ENCODE measurements at regions not wholly inside any gene's neighbourhood (a gene's known extent, or its start where the extent isn't known, plus 50 kb on each side); places are given as distances from the start of the nearest gene placed in this dataset.

DNA sequence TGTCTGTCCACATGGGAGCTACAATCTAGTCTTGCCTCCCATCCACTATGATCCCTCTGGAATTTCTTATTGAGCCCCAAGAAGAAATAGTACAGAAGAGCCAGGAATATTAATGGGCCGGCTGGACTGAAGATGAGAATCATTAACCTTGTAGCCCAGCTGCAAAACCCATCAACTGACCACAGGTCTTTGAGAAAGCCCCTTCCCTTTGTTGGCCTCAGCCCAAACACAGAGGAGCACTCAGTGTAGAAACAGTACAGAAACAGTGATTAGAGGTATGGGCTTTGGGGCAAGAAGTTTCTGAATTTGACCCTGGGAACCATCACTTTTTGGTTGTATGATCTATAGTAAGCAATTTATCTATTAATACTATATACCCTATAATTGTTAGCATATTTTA is 76.8 kb upstream of the RAB40AL start:
- no peak for DNase-seq
- H3K4me3 Mint-ChIP-seq = no peak overlapping the region
- no peaks in the 10 kb centered on the region for H3K27me3 Mint-ChIP-seq (ENCODE audit: insufficient read depth)
- TF ChIP-seq, protein P1, sequence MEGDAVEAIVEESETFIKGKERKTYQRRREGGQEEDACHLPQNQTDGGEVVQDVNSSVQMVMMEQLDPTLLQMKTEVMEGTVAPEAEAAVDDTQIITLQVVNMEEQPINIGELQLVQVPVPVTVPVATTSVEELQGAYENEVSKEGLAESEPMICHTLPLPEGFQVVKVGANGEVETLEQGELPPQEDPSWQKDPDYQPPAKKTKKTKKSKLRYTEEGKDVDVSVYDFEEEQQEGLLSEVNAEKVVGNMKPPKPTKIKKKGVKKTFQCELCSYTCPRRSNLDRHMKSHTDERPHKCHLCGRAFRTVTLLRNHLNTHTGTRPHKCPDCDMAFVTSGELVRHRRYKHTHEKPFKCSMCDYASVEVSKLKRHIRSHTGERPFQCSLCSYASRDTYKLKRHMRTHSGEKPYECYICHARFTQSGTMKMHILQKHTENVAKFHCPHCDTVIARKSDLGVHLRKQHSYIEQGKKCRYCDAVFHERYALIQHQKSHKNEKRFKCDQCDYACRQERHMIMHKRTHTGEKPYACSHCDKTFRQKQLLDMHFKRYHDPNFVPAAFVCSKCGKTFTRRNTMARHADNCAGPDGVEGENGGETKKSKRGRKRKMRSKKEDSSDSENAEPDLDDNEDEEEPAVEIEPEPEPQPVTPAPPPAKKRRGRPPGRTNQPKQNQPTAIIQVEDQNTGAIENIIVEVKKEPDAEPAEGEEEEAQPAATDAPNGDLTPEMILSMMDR (IDR thresholded peaks at IDR 0.05) = no peak
- H3K27ac Mint-ChIP-seq = no peak overlapping the region
- H3K4me1 Mint-ChIP-seq (ENCODE audit: low read depth) = peaks cover 16% of the 10 kb centered on the region
- peaks cover 10% of the 10 kb centered on the region; the same call in 1 of the 2 replicates for H3K36me3 Mint-ChIP-seq (ENCODE audit: low read depth)
- H3K9me3 Mint-ChIP-seq = no peaks in the 10 kb centered on the region

DNA sequence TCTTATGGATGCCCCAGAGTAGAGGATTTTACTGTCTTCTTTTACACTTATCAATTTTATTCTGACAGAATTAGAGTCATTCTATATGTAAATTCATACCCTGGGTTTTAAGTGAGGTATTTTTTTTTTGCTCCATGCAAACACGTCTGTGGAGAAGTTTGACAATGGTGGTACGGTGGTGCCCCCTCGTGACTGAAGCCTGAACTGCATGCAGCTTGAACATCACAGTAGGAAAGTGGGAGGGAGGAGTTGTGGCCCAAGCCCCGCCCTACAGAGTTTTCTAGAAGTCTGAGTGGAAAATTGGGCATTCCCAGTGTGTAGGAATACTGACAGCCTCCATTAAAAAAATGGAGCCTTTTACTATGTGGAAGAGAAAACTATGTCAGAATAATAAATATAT is 73.3 kb upstream of the RAB40AL start:
- DNase-seq = peak; percentile 60
- TF ChIP-seq, protein P1 (IDR thresholded peaks at IDR 0.05) = peak; percentile 88
- H3K9me3 Mint-ChIP-seq = no peaks in the 10 kb centered on the region
- no peak overlapping the region for H3K27ac Mint-ChIP-seq
- no peak overlapping the region for H3K4me3 Mint-ChIP-seq
- H3K4me1 Mint-ChIP-seq (ENCODE audit: low read depth) = peaks cover 7% of the 10 kb centered on the region
- peaks cover 4% of the 10 kb centered on the region; the same call in 1 of the 2 replicates for H3K36me3 Mint-ChIP-seq (ENCODE audit: low read depth)
- H3K27me3 Mint-ChIP-seq (ENCODE audit: insufficient read depth) = no peaks in the 10 kb centered on the region

DNA sequence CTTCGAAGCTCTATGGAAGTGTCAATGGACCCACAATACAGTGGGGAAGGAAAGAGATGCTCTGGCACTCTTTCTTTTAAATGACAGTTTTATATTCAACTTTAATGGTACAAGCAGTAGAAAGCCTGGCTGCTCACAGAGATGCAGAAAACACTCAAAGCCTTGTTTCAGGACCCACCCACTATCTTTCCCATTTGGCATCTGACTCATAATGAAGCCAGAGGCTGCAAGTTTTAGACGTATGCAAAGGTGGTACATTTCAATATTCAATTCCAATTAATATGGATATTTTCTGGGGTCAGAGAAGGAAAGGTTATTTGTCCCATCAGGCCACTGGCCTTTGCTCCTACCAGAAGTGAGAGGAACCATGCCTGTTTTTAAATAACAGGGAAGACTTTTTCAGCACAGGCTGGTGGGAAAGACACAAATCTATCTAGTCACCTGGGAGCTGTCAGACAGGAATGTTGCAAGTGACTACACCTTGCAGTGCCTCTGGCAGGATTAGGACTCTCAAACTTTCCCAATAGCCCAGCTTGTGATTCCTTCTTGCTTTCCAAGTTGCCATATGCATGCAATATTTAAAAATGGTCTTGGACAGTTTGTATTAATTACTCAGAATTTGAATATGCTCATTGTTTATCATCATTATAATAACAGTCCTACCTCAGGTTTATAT is 70.0 kb upstream of the RAB40AL start:
- TF ChIP-seq, protein P1 (IDR thresholded peaks at IDR 0.05) = no peak
- H3K4me1 Mint-ChIP-seq (ENCODE audit: low read depth) = no peaks in the 10 kb centered on the region
- H3K27ac Mint-ChIP-seq = no peak overlapping the region
- H3K27me3 Mint-ChIP-seq (ENCODE audit: insufficient read depth) = no peaks in the 10 kb centered on the region
- no peak overlapping the region for H3K4me3 Mint-ChIP-seq
- no peaks in the 10 kb centered on the region for H3K9me3 Mint-ChIP-seq
- H3K36me3 Mint-ChIP-seq (ENCODE audit: low read depth) = peaks cover 4% of the 10 kb centered on the region; the same call in 1 of the 2 replicates
- no peak for DNase-seq

DNA sequence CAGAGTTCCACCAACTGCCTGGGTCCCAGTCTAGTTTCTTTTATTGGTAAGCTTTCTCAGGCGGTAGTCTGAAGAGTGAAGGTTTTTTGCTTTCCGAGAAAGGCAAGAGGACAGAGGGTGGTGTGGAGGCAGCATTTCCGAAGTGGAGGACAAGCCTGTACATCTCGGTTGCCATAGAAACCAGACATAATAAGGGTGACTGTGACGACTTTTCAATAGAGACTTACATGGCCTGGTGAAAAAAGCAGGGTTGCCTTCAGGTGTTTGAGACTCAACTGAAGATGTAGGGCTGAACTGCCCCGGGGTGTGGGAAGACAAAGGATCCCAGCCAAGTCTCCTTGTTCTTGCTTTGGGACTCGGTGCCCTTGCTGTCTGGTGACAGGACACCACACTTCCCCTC is 53.6 kb upstream of the RAB40AL start:
- no peaks in the 10 kb centered on the region for H3K27me3 Mint-ChIP-seq (ENCODE audit: insufficient read depth)
- H3K27ac Mint-ChIP-seq = no peak overlapping the region
- H3K36me3 Mint-ChIP-seq (ENCODE audit: low read depth) = peaks cover 4% of the 10 kb centered on the region; the same call in 1 of the 2 replicates
- no peak overlapping the region for H3K4me3 Mint-ChIP-seq
- no peak for DNase-seq
- no peaks in the 10 kb centered on the region for H3K9me3 Mint-ChIP-seq
- no peaks in the 10 kb centered on the region for H3K4me1 Mint-ChIP-seq (ENCODE audit: low read depth)
- TF ChIP-seq, protein P1 (IDR thresholded peaks at IDR 0.05) = no peak
